Esophagus muscularis mucosa (tissue), 3 donors: ENCODE measurements at regions not wholly inside any gene's neighbourhood (a gene's known extent, or its start where the extent isn't known, plus 50 kb on each side); places are given as distances from the start of the nearest gene placed in this dataset.

Experiments used
- CTCF ChIP-seq, 3 experiments: fragments of 200-600 bp in 2 of 3; fragments of 450-650 bp in 1 of 3; sonication (generic) in 2 of 3; IDR thresholded peaks; one replicate each; pipeline ENCODE4 v1.5.1; 2017 to 2019; ENCODE audit warnings: antibody characterized with exemption in 3 of 3, mild to moderate bottlenecking in 2 of 3, moderate library complexity in 1 of 3
- POLR2AphosphoS5 ChIP-seq, 2 donors: sonication (generic); formaldehyde crosslinking; IDR thresholded peaks; one replicate each; pipeline ENCODE4 v1.6.1; 2017; ENCODE audit warnings: antibody characterized with exemption in 2 of 2

- TF ChIP-seq CTCF (IDR thresholded peaks at IDR 0.05) (no peak), POLR2AphosphoS5 (IDR thresholded peaks at IDR 0.05) (no peak)
Measured at GRCh38 chr7:156039971-156040677, 227.9 kb upstream of the SHH start.
